22Rv1 (cell line): ENCODE measurements at regions not wholly inside any gene's neighbourhood (a gene's known extent, or its start where the extent isn't known, plus 50 kb on each side); places are given as distances from the start of the nearest gene placed in this dataset.

Source experiments
- CTCF ChIP-seq: fragments of 450-650 bp; IDR thresholded peaks from 2 replicates; pipeline ENCODE4 v1.5.1; 2017; ENCODE audit warnings: mild to moderate bottlenecking
- ZFX ChIP-seq: fragments of 450-650 bp; IDR thresholded peaks from 2 replicates; pipeline ENCODE4 v1.6.1; 2017; ENCODE audit warnings: antibody characterized with exemption, borderline replicate concordance

- TF ChIP-seq CTCF (no peak), ZFX (no peak)
These were observed 81.7 kb upstream of the HMHB1 start for GRCh38 chr5:143730112-143730801.
